Osteoblast (primary cell): ENCODE measurements at regions not wholly inside any gene's neighbourhood (a gene's known extent, or its start where the extent isn't known, plus 50 kb on each side); places are given as distances from the start of the nearest gene placed in this dataset.

ENCODE experiments used
- DNase-seq: peaks from one replicate; pipeline ENCODE4 v3.0.0; 2011; ENCODE audit warnings: low spot score, mixed read lengths; ENCODE audit not compliant: insufficient read length; ENCODE audit errors: missing footprints
- H2AFZ ChIP-seq: 2 replicates; pipeline ENCODE4 v1.6.0; 2011; ENCODE audit warnings: mild to moderate bottlenecking, low read length
- H3K27ac ChIP-seq: 2 replicates; pipeline ENCODE4 v1.5.1; 2011; ENCODE audit warnings: mild to moderate bottlenecking, low read depth, low read length, moderate library complexity
- H3K27me3 ChIP-seq: 2 replicates; pipeline ENCODE4 v1.6.0; 2012; ENCODE audit warnings: mild to moderate bottlenecking, control low read depth, inconsistent platforms, low read length, moderate library complexity; ENCODE audit not compliant: insufficient read depth
- H3K36me3 ChIP-seq: 2 replicates; pipeline ENCODE4 v1.5.1; 2011; ENCODE audit warnings: mild to moderate bottlenecking, low read length, control low read depth, moderate library complexity; ENCODE audit not compliant: insufficient read depth
- H3K4me1 ChIP-seq: 2 replicates; pipeline ENCODE4 v1.5.1; 2011; ENCODE audit warnings: mild to moderate bottlenecking, low read length, control low read depth, moderate library complexity; ENCODE audit not compliant: insufficient read depth
- H3K4me2 ChIP-seq: 2 replicates; pipeline ENCODE4 v1.6.0; 2011; ENCODE audit warnings: mild to moderate bottlenecking, low read length; ENCODE audit not compliant: insufficient read depth
- H3K4me3 ChIP-seq: fragments of 200-600 bp; sonication (generic); 3 replicates; pipeline ENCODE4 v1.5.1; 2012; ENCODE audit warnings: mild to moderate bottlenecking, low read length, inconsistent platforms; ENCODE audit not compliant: insufficient read depth
- H3K79me2 ChIP-seq: 2 replicates; pipeline ENCODE4 v1.6.0; 2012; ENCODE audit warnings: mild to moderate bottlenecking, low read length, control low read depth, inconsistent platforms; ENCODE audit not compliant: insufficient read depth
- H3K9me3 ChIP-seq: 2 replicates; pipeline ENCODE4 v1.5.1; 2011; ENCODE audit warnings: low read depth, low read length, control low read depth
- H4K20me1 ChIP-seq: 2 replicates; pipeline ENCODE4 v1.6.0; 2012; ENCODE audit warnings: mild to moderate bottlenecking, low read length, control low read depth; ENCODE audit not compliant: insufficient read depth
- CTCF ChIP-seq: IDR thresholded peaks from 2 replicates; pipeline ENCODE4 v1.5.1; 2011; ENCODE audit warnings: mild to moderate bottlenecking, low read depth, low read length, moderate library complexity; ENCODE audit errors: extremely low read depth

DNA sequence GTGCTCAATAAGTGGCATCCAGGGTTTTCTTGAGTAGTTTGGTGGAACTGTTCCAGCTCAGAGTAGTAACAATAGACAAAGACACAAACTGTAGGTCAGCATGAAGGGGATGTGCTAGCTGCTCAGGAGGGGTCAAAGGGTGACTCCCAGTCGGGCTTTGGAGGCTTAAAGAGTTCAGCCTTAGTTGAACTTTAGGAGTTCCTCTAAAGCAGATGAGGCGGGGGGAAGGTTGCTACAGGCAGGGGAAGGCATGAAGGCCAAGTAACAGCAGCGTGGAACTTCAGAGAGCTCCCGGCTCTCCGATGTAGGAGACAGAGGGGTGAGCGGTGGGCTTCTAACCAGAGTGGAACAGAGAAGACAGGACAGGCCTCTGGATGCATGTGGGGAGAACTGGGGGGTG lies 115.5 kb upstream of the CD93 start:
- H3K4me1 ChIP-seq: no peaks in the 10 kb centered on the region
- no peak overlapping the region for H3K27ac ChIP-seq
- peaks cover 16% of the 10 kb centered on the region for H3K27me3 ChIP-seq
- H4K20me1 ChIP-seq: no peaks in the 10 kb centered on the region
- no peak for TF ChIP-seq CTCF
- no peaks in the 10 kb centered on the region for H3K36me3 ChIP-seq
- no peak overlapping the region for H3K4me2 ChIP-seq
- H2AFZ ChIP-seq: no peak overlapping the region
- DNase-seq: no peak
- no peaks in the 10 kb centered on the region for H3K9me3 ChIP-seq
- H3K79me2 ChIP-seq: no peaks in the 10 kb centered on the region
- no peak overlapping the region for H3K4me3 ChIP-seq

DNA sequence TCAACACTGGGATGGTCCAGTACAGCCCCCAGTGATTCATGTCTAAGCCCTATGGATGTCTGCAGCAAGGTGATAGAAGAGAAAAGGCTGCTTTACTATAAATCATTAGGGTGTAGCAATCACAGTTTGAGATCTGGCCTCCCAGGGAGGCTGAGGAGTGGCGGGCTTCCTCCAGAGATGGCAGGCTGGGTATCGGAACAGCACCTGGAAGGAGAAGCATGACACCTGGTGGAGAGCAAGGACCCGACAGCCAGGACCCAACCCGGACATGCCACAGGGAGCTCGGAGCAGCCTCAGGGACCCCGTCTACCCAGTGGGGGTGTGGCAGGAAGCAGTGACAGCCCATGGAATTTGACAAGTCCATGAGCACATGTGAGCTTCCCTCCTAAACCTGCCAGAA lies 114.8 kb upstream of the CD93 start:
- Histone ChIP-seq H4K20me1 (no peaks in the 10 kb centered on the region), H3K27me3 (peaks cover 16% of the 10 kb centered on the region), H2AFZ (no peak overlapping the region), H3K36me3 (no peaks in the 10 kb centered on the region), H3K4me3 (no peak overlapping the region), H3K4me2 (no peak overlapping the region), H3K27ac (no peak overlapping the region), H3K9me3 (no peaks in the 10 kb centered on the region), H3K79me2 (no peaks in the 10 kb centered on the region), H3K4me1 (no peaks in the 10 kb centered on the region)
- peak; percentile 74 for DNase-seq
- TF ChIP-seq CTCF: peak; percentile 37

GRCh38 chr20:23200413-23200812 lies 114.3 kb upstream of the CD93 start:
- Histone ChIP-seq H3K27me3 (peaks cover 16% of the 10 kb centered on the region), H2AFZ (no peak overlapping the region), H3K9me3 (no peaks in the 10 kb centered on the region), H3K36me3 (no peaks in the 10 kb centered on the region), H3K4me1 (no peaks in the 10 kb centered on the region), H3K79me2 (no peaks in the 10 kb centered on the region), H3K4me3 (no peak overlapping the region), H4K20me1 (no peaks in the 10 kb centered on the region), H3K27ac (no peak overlapping the region), H3K4me2 (no peak overlapping the region)
- no peak for DNase-seq
- no peak for TF ChIP-seq CTCF

DNA sequence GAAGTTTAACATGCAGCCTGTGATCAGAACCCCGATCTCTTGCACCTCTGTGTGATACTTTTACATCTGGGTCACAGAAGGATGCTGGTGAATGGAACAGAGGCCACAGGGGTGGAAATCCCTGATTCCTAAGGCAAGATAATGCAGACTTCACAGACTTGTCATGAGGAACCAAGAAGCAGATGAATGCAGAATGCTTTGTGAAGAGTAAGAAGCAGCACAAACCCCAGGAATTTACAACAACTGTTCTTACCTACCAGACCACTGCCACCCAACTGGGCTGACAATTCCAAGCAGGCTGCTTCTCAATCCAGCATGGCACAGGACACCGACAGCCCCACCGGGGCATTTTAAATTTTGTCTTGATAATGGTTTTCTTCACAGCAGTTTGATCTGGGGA lies 113.2 kb upstream of the CD93 start:
- TF ChIP-seq CTCF: no peak
- Histone ChIP-seq H3K27ac (no peak overlapping the region), H3K79me2 (no peaks in the 10 kb centered on the region), H3K4me1 (no peaks in the 10 kb centered on the region), H3K4me2 (no peak overlapping the region), H3K36me3 (no peaks in the 10 kb centered on the region), H3K27me3 (peaks cover 12% of the 10 kb centered on the region), H2AFZ (no peak overlapping the region), H3K9me3 (no peaks in the 10 kb centered on the region), H4K20me1 (no peaks in the 10 kb centered on the region), H3K4me3 (no peak overlapping the region)
- DNase-seq: no peak
